Left renal pelvis (tissue), 4 donors: ENCODE measurements at regions not wholly inside any gene's neighbourhood (a gene's known extent, or its start where the extent isn't known, plus 50 kb on each side); places are given as distances from the start of the nearest gene placed in this dataset.
"Not testable (repeated sequence)": the region's sequence is repeated elsewhere in the genome, so short reads cannot be mapped to it uniquely, and the experiment has no call there.

ENCODE experiments used
- DNase-seq, 4 donors: peaks; one replicate each; pipeline ENCODE4 v3.0.0-alpha.2; 2013; ENCODE audit warnings: low read depth in 4 of 4, low spot score in 3 of 4

DNA sequence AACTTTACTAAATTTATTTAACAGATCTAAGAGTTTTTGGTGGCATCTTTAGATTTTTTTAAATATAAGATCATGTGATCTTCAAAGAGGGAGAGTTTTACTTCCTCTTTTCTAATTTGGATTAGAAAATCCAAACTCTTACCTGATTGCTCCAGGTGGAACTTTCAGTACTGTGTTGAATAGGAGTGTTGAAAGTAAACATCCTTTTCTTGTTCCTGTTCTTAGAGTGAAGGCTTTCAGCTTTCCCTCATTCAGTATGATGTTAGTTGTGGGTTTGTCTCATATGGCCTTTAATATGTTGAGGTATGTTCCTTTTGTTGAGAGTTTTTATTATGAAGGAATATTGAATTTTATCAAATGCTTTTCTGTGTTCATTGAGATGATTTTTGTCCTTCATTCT, 650.0 kb upstream of the SGCD start:
- no peak for DNase-seq

DNA sequence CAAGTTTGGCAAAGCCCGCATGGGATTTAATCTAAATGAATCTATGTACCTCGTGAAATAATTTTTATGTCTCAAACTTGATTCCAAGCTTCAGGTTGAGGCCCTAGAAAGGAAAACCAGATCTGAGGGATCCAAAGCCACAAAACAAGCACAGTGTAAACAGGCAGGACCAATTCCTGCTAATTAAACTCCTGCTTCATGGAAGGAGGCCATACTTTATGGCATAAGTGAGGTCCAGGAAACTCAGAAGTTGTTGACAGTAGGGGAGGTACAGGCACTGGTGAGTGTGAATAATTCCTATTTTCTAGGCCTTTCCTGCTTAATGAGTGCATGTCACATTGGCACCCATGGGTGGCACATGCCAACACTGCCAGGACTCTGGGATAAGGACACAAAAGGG, 648.6 kb upstream of the SGCD start:
- no peak for DNase-seq

DNA sequence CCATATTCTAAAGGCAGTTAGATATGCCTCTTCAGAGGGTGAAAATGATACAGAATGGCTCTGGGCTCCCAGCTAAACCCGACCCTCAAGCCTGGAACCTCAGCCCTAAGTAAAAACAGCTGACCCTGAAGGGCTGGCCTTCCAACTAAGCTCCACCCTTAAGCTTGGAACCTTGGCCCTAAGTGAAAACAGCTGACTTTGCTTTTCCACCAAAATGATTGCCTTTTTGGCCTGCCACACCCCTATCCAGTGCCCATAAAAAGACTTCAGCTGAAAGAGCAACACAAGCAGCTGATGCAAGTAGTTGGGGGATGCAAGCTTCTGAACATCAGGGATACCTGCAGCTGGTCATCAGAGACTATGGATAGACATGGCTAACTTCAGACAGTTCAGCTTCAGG, 647.4 kb upstream of the SGCD start:
- DNase-seq, result no peak

DNA sequence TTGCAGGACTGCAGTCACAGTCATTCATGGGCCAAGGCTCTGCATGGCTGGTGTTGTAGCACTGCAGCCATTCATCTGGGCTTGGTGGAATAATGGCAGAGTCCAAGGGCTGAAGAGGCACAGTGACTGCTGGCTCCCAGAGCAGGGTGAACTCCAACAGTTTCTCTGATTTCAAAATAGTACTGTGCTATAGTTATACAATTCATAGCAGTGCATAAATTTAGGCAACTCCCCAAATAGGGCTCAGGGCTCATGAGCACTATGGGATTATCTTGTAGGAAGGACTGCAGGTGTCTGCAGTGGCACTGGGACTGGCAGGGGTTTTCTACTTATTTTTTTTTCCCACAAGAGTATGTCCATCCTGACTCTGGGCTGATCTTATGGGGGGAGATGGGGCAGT, 642.5 kb upstream of the SGCD start:
- no peak for DNase-seq

DNA sequence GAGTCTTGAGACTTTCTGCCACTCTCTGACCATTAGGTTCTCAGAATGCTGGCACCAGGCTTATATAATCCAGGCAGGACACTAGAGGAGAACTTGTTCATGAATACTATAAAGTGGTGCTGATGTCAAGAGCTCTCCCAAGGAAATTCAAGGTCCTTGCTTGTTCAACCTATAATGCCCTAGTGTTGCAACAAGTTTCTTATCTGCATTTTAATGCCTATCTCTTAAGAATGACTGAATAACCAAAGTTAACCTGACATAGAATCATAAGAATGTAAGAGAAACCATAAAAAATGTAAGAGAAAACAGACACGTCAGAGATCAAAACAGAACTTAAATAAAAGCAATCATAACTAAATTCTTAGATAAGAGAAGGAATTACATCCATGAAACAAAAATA, 640.8 kb upstream of the SGCD start:
- no peak for DNase-seq

DNA sequence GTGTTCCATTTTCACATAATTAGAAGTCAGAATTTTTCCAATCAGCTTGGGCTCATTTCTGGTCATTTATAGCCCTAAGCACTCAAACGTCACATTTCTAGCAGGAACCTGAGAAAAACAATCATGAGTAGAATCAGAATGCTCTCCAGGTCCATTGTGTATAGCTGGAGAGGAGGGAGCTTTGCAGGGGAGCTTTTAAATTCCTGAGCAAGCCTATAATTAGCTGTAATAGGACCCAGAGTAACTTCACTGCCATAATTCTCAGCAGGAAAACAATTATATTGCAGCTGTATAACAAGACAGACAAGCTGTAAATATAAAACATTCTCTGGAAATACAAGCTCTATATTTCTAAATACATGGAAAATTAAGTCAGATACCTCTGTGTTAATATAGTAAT, 637.6 kb upstream of the SGCD start:
- DNase-seq, result no peak

DNA sequence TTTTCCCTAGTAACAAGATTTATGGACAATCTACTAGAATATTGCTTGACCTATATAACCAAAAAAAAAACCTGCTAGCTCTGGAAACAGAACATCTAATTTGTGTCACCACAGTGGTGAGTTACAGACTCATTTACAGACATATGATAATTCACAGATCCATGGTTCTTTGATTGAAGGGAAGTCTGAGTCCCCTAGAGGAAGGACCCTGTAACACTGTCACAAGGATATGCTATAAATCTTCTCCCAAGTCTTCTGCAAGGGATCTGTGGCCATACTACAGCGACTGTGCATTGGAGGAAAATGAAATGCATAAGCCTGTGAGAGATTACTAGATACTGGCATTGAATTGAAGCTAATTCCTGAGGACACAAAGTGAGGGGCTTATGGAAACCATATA, 630.6 kb upstream of the SGCD start:
- DNase-seq, result no peak

DNA sequence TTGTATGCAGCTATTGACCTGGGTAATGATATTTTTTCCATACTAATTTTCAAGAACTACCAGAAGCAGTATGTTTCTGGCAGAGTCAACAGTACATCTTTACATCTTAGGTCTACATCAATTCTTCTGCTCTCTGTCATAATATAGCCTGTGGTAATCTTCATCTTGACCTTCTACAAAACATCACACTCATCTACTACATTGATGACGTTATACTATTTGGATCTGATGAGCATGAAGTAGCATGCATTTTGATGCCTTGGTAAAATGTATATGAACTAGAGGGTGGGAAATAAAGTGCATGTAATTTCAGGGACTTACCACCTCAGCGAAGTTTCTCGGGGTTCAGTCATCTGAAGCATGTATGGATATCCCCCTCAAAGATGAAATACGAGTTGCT, 629.7 kb upstream of the SGCD start:
- no peak for DNase-seq

DNA sequence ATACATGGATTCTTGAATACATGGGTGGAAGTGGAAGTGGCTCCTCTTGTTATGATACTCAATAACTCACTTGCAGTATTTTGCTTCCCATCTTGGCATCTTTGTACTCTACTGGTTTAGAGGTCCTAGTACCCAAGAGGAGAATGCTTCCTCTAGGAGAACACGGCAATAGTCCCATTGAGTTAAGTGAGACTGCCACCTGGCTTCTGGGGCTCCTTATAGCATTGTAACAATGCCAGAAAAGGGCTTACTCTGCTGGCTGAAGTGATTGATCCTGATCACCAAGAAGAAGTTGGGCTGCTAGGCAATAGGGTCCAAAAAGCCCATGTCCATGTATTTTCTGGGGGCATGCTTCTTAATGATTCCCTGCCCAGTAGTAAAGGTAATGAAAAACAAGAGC, 627.6 kb upstream of the SGCD start:
- DNase-seq, result no peak

DNA sequence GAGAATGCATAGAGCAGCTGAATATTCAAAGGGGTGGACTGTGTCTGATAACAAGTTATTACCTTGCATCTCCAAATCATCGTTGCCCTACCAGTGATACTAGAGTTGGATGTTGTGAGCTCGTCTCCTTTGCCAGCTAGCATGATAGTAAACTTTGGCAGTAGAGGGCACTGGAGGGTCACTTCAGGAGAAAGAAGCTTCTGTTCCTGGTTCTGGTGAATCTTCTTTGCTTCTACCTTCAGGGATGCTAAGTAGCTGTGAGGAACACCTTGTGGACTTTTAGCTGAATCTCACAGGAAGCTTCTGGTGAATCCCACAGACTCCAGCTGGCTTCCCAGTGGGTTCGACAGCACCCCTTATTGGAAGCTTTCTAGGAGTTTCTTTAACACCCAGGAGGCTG, 626.6 kb upstream of the SGCD start:
- DNase-seq, result no peak

DNA sequence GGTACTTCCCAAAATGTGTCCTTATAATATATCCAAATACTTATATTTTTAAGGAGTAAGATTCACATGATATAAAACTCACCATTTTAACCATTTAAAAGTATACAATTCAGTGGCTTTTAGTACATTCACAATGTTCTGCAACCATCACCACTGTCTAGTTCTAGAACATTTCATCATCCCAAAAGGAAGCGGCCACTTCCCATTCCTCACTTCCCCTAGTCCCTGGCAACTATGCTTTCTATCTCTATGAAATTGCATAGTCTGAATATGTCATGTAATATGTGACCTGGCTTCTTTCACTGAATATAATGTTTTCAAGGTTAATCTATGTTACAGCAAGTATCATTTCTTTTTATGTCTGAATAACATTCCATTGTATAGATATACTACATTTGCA, 615.1 kb upstream of the SGCD start:
- no peak for DNase-seq

DNA sequence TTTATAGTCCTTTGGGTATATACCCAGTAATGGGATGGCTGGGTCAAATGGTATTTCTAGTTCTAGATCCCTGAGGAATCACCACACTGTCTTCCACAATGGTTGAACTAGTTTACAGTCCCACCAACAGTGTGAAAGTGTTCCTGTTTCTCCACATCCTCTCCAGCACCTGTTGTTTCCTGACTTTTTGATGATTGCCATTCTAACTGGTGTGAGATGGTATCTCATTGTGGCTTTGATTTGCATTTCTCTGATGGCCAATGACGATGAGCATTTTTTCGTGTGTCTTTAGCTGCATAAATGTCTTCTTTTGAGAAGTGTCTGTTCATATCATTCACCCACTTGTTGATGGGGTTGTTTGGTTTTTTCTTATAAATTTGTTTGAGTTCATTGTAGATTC, 612.5 kb upstream of the SGCD start:
- DNase-seq, result not testable (repeated sequence)

DNA sequence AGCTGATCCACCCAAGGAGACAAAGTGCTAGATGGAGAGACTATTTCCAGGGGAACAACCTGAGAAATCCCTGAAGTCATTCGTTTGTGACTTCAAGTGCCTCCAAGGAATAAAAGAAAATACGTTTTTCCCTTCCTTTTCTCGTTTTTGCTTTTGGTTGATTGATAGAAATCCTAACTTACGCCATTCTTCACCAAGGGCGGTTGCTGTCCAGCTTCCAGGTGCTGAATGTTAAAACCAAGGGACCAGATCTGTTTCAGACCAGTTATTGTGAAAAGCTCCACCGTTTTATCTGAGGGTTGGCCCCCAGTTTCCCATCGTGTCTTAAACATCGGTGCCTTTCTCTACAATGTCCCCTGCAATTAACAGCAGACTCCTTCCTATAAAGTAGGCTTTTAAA, 600.7 kb upstream of the SGCD start:
- peak in 2 of 4 donors; percentile 48 to 51 for DNase-seq

DNA sequence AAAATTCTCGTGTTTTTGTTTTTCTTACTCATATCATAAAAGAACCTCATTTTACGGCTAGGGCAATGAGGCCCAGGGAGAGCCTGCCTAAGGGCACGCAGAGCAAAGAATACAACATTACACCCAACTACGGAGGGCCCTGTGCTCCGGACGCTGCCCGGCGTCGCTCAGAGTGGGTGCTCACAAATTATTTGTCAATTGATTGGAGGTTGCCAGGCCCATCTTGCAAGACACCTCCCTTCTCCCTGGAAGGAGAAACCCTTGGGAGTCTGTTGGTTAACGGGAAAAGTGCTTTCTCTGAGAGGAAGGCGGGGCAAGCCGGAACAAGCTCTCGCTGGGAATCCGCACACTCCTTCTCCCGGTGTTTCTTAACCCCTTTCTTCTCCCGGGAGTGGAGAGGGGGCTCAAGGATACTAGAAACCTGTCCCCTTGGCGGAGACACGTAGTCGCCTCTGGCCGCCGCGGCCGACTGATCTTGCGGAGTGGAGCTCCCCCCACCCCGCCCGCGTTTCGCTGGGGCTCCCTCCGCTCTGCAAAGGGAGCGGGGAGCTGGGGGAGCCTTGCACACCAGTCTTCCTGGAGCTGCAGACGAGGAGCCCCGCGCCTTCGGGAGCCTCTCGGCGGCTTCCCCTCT, 599.3 kb upstream of the SGCD start:
- DNase-seq, result no peak

DNA sequence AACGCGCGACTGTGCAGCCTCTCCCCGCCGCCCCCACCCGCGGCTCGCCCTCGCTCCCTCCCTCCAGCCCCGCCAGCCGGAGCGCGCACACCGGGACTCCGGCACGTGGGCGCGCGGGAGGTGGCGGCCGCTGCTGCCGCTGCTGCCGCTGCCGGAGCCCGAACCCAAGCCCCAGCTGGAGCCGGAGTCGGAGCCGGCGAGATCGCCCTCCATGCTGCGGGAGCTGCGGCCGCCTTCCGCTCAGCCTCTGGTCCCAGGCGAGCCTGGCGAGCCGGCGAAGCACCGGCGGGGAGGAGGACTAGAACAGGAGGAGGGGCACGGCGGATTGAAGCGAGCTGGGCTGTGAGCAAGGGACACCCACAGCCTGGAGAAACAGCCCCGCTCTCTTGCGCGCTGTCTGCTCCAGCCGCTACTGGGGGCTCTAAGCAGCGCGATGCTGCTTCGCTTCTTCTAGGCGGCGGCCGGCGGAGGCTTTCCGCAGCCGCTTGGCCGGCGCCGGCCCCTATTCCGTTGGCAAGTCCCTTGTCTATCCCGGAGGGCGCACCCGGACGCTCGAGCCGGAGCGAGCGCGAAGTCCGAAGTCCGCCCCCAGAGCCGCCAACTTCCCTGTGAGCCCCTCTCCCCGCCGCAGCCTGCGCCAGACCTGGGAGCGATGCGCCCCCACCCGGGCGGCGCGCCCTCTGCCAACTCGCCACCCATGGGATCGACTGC, 598.7 kb upstream of the SGCD start:
- peak in 3 of 4 donors; percentile 27 to 42 (median 35) for DNase-seq

DNA sequence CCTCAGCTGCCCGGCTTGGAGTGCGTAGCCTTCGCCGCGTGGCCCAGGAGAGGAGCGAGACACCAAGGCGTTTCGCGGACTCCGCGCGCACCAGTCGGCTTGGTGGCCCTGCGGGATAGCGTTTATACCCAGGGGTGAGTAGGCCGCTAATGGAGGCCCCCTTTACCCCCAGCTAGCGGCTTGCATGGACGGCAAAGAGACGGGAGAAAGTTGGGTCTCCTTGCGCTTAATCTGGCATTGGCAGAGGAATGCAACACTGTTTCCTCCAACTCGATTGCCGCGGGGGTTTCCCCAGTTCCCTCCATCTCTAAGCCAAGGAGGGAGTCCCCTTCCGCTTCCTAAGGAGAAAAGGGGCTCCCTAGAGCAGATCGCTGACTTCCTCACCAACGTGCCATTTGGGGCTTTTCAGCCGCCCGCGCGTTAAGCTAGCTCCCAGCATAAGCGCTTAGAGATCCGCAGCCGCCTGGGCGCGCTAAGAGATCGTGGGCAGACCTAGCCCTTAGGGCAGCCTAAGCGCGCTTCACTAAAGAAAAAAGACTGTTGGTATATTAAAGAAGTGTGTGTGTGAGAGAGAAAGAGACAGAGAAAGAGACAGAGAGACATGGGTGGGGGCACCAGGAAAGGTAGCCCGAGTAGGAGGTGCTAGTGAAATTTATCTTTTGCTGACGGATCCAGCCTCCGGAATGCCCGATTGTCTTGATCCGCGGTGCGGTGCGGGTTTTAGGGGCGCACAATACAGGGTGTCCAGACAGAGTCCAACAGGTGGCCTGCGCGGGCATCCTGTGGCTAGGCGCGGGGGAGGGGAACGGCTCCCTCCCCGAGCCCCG, 597.9 kb upstream of the SGCD start:
- no peak for DNase-seq

DNA sequence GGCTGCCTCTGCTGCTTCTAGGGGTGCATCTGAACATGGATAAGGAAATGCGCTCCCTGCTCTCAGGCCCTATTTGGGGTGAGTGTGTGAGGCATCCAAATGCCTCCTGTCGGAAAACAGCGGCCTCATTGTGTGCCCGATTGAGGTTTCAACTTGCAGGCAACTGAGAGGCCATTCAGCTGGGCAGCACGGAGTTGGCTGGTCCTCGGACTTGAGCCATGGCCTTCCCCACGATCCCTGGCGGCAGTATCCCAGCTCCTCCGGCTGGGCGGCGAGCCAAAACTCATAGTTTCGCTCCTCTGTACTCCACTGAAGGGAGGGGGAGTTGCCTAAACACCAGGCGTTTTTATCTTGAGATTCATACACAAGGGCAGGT, 597.3 kb upstream of the SGCD start:
- DNase-seq, result no peak

DNA sequence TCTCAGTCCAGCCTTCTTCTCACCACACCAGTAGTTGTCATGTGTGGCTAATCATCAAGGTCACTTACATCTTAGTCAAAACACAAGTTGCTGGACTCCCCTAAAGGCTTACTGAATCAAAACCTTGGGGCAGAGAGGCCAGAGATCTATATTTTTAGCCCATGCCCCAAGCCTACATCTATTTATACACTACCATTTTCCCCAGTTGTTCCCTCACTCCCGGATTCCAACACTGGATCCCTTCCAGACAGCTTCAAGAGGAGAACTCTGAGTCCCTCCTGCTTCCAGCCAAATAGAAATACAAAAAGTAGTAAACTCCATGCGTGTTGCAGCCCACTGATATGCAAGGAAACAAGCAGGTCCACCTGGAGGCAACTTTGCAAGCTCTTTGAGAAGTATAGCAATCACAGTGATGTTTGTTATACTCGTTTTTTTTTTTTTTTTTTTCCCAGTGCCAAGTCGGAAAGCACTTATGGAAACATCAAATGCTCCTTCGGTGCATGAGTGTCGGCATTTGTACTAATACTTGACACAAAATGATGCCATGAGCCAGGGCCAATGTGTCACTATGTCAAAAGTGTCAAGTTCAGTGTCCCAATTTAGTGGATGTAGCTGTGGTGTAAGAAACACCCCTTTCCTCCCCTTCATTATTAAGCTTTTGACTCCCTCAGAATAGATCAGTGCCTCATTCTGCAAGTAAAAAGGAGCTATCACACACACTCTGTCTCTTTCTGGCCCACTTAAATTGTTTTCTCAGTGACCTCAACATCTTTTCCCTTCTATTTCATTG, 594.2 kb upstream of the SGCD start:
- DNase-seq, result no peak

DNA sequence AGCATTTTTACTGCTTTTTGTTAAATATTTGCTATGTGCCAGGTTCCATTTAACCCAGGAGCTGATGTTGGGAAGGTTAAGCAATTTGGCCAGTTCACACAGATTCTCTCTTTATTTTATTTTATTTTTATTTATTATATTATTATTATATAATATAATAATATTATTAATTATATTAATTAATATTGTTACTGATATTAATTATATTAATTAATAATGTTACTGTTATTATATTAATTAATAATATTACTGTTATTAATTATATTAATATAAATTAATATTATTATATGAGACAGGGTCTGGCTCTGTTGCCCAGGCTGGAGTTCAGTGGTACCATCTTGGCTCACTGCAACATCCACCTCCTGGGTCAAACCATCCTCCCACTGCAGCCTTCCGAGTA, 593.0 kb upstream of the SGCD start:
- no peak for DNase-seq

DNA sequence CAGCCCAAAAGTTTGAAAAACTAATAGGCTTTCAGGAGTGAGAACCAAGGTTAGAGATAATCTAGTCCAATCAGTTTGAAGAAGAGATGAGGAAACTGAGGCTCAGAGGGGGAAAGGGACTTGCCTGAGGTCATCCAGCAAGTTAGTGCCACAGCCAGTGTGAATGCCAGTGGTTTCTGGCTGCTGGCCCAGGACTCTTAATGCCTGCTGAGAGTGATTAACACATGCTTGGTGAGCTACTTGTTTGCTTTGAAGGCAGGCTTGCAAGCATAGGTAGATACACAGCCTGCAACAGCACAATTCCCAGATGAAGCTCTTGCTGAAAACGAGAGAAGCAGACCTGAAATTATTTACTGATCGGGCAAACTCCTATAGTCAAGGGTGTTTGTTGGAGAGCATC, 591.6 kb upstream of the SGCD start:
- no peak for DNase-seq

DNA sequence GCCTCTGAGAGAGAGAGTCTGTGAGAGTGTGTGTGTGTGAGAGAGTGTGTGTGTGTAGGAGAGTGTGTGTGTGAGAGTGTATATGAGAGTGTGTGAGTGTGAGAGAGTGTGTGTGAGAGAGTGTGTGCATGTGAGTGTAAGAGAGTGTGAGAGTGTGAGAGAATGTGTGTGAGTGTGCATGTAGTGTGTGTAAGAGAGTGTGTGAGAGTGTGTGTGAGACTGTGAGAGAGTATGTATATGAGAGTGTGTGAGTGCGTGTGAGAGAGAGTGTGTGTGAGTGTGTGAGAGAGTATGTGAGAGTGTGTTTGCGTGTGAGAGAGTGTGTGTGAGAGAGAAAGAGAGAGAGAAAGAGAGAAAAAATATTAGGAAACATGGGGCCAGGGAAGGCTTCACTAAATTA, 588.3 kb upstream of the SGCD start:
- DNase-seq, result no peak
